GM23338 (cell line): ENCODE measurements at regions not wholly inside any gene's neighbourhood (a gene's known extent, or its start where the extent isn't known, plus 50 kb on each side); places are given as distances from the start of the nearest gene placed in this dataset.

ENCODE experiments used
- ATAC-seq: fragments of 200-7000 bp; cut with Tn5 transposase; 3 replicates; pipeline ENCODE4 v1.9.1; 2020
- DNase-seq: peaks from one replicate; pipeline ENCODE4 v3.0.0-alpha.2; 2015; ENCODE audit warnings: low spot score
- H2AFZ ChIP-seq: fragments of 200-600 bp; sonication (generic); 2 replicates; pipeline ENCODE4 v1.8.0; 2016; ENCODE audit warnings: antibody characterized with exemption, mild to moderate bottlenecking, moderate library complexity
- H3F3A ChIP-seq: fragments of 200-600 bp; sonication (generic); replicated peaks from 2 replicates; pipeline ENCODE4 v1.8.0; 2017; ENCODE audit warnings: antibody characterized with exemption, mixed run types, low read depth
- H3K27ac ChIP-seq: fragments of 200-600 bp; sonication (generic); 2 replicates; pipeline ENCODE4 v1.6.1; 2016; ENCODE audit warnings: low read depth
- H3K27me3 ChIP-seq: fragments of 200-600 bp; sonication (generic); 2 replicates; pipeline ENCODE4 v1.8.0; 2016; ENCODE audit warnings: mild to moderate bottlenecking, mixed run types, moderate library complexity; ENCODE audit not compliant: insufficient read depth
- H3K36me3 ChIP-seq: fragments of 200-600 bp; sonication (generic); 2 replicates; pipeline ENCODE4 v1.8.0; 2016; ENCODE audit warnings: mild to moderate bottlenecking; ENCODE audit not compliant: insufficient read depth
- H3K4me1 ChIP-seq: fragments of 200-600 bp; sonication (generic); 2 replicates; pipeline ENCODE4 v1.8.0; 2016; ENCODE audit warnings: mild to moderate bottlenecking, moderate library complexity; ENCODE audit not compliant: insufficient read depth
- H3K4me2 ChIP-seq: fragments of 200-600 bp; sonication (generic); 2 replicates; pipeline ENCODE4 v1.7.1; 2017; ENCODE audit warnings: mixed run types
- H3K4me3 ChIP-seq: fragments of 200-600 bp; sonication (generic); 2 replicates; pipeline ENCODE4 v1.6.1; 2016; ENCODE audit warnings: mixed run types
- H3K79me2 ChIP-seq: fragments of 200-600 bp; sonication (generic); replicated peaks from 2 replicates; pipeline ENCODE4 v1.8.0; 2017; ENCODE audit warnings: mild to moderate bottlenecking; ENCODE audit not compliant: insufficient read depth
- H3K9me2 ChIP-seq: fragments of 200-600 bp; sonication (generic); 2 replicates; pipeline ENCODE4 v1.8.0; 2017; ENCODE audit not compliant: insufficient read depth
- H4K20me1 ChIP-seq: fragments of 200-600 bp; sonication (generic); replicated peaks from 2 replicates; pipeline ENCODE4 v1.8.0; 2017; ENCODE audit warnings: mild to moderate bottlenecking; ENCODE audit not compliant: insufficient read depth
- H3K27ac Mint-ChIP-seq: 2 replicates; pipeline ENCODE4 v1.8.0; 2020; ENCODE audit warnings: inconsistent platforms, mild to moderate bottlenecking, moderate library complexity, mixed read lengths
- H3K27me3 Mint-ChIP-seq: 3 replicates; pipeline ENCODE4 v1.8.0; 2022; ENCODE audit warnings: low read depth, mild to moderate bottlenecking, moderate library complexity, mixed read lengths, inconsistent platforms; ENCODE audit not compliant: insufficient read depth, poor library complexity
- H3K36me3 Mint-ChIP-seq: 3 replicates; pipeline ENCODE4 v1.8.0; 2021; ENCODE audit warnings: low read depth, mild to moderate bottlenecking, inconsistent platforms, moderate library complexity, mixed read lengths
- H3K4me1 Mint-ChIP-seq: 3 replicates; pipeline ENCODE4 v1.8.0; 2020; ENCODE audit warnings: mild to moderate bottlenecking, inconsistent platforms, mixed read lengths
- H3K4me3 Mint-ChIP-seq: 3 replicates; pipeline ENCODE4 v1.8.0; 2021; ENCODE audit warnings: moderate library complexity, mild to moderate bottlenecking, inconsistent platforms, mixed read lengths
- H3K9me3 Mint-ChIP-seq: 3 replicates; pipeline ENCODE4 v1.8.0; 2020; ENCODE audit warnings: moderate library complexity, mild to moderate bottlenecking, inconsistent platforms, mixed read lengths
- CREB1 ChIP-seq: fragments of 250-450 bp; sonication (Bioruptor Pico); IDR thresholded peaks from 2 replicates; pipeline ENCODE4 v1.5.0; 2020; ENCODE audit warnings: low read depth, mild to moderate bottlenecking, moderate library complexity
- EZH2 ChIP-seq: fragments of 200-600 bp; sonication (generic); IDR thresholded peaks from one replicate; pipeline ENCODE4 v1.8.0; 2017; ENCODE audit warnings: antibody characterized with exemption, mild to moderate bottlenecking, low read depth; ENCODE audit not compliant: unreplicated experiment
- EZH2phosphoT487 ChIP-seq: fragments of 200-600 bp; sonication (generic); IDR thresholded peaks from one replicate; pipeline ENCODE4 v1.8.1; 2018; ENCODE audit warnings: antibody characterized with exemption; ENCODE audit not compliant: unreplicated experiment
- JUNB ChIP-seq: IDR thresholded peaks from one replicate; pipeline ENCODE4 v1.6.1; 2016; ENCODE audit warnings: antibody characterized with exemption; ENCODE audit not compliant: unreplicated experiment
- POLR2AphosphoS5 ChIP-seq: IDR thresholded peaks from 2 replicates; pipeline ENCODE4 v1.6.1; 2016; ENCODE audit warnings: antibody characterized with exemption, low read depth
- STAT1 ChIP-seq: IDR thresholded peaks from one replicate; pipeline ENCODE4 v1.6.1; 2016; ENCODE audit warnings: antibody characterized with exemption; ENCODE audit not compliant: unreplicated experiment
- ZNF114 ChIP-seq: fragments of 250-450 bp; sonication (Bioruptor Pico); IDR thresholded peaks from 2 replicates; pipeline ENCODE4 v1.5.0; 2020; ENCODE audit warnings: mild to moderate bottlenecking, moderate library complexity
- ZNF331 ChIP-seq: fragments of 250-450 bp; sonication (Bioruptor Pico); IDR thresholded peaks from 2 replicates; pipeline ENCODE4 v1.5.0; 2020; ENCODE audit warnings: low read depth, mild to moderate bottlenecking, moderate library complexity
- TF ChIP-seq, protein P1 (sequence below), 2 experiments: fragments of 200-600 bp in 1 of 2; sonication (generic) in 1 of 2; conservative IDR thresholded peaks; 2 replicates each; pipeline versions ENCODE4 v1.5.1 to v1.6.1; 2016 to 2017; ENCODE audit warnings: antibody characterized with exemption in 2 of 2, low read depth in 2 of 2, mild to moderate bottlenecking in 2 of 2, moderate library complexity in 1 of 2
- TF ChIP-seq, protein P2 (sequence below): fragments of 250-450 bp; sonication (Bioruptor Pico); IDR thresholded peaks from 2 replicates; pipeline ENCODE4 v1.5.0; 2020; ENCODE audit warnings: mild to moderate bottlenecking, moderate library complexity
- TF ChIP-seq, protein P3 (sequence below): IDR thresholded peaks from 2 replicates; pipeline ENCODE4 v1.6.1; 2016; ENCODE audit warnings: antibody characterized with exemption
- TF ChIP-seq, protein P4 (sequence below): IDR thresholded peaks from one replicate; pipeline ENCODE4 v1.6.1; 2018; ENCODE audit warnings: antibody characterized with exemption; ENCODE audit not compliant: unreplicated experiment

DNA sequence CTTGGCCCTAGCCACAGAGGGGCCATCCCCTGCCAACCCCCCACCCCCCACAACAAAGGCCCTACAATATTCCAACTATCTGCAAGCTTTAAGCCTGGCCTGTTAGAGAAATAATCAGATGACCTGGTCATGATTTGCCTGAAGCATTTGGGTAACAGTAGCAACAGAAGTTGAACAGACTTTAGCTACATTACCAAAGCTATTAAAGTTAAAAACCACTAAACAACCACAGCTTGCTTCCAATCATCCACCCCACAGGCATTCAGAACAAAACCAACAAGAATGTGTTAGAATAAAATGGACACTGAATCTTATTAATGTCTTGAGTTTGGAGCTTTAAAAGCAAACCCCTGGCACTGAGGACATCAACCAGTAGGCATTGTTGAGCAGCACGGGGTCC lies 250.9 kb downstream of the LRFN2 start:
- Histone ChIP-seq H2AFZ (no peak overlapping the region), H3K9me2 (peaks cover 8% of the 10 kb centered on the region), H3K36me3 (no peaks in the 10 kb centered on the region), H4K20me1 (no peaks in the 10 kb centered on the region), H3K4me1 (peaks cover 18% of the 10 kb centered on the region), H3K79me2 (no peaks in the 10 kb centered on the region), H3K27me3 (no peaks in the 10 kb centered on the region), H3K27ac (no peak overlapping the region), H3K4me3 (no peak overlapping the region), H3K4me2 (no peak overlapping the region), H3F3A (0 out of 2 replicates have a peak, but pooled peaks cover 3% of the 10 kb centered on the region)
- Mint-ChIP-seq H3K27ac (no peak overlapping the region), H3K27me3 (peaks cover 10% of the 10 kb centered on the region), H3K4me1 (peaks cover 40% of the 10 kb centered on the region), H3K36me3 (no peaks in the 10 kb centered on the region; the same call in 2 of the 3 replicates), H3K9me3 (no peaks in the 10 kb centered on the region), H3K4me3 (no peak overlapping the region)
- no peak for TF ChIP-seq EZH2phosphoT487
- no peak for TF ChIP-seq ZNF114 (CRISPR knock-in tag)
- TF ChIP-seq ZNF331 (CRISPR knock-in tag), result no peak
- no peak for TF ChIP-seq CREB1
- TF ChIP-seq EZH2, result no peak
- TF ChIP-seq, protein P1, sequence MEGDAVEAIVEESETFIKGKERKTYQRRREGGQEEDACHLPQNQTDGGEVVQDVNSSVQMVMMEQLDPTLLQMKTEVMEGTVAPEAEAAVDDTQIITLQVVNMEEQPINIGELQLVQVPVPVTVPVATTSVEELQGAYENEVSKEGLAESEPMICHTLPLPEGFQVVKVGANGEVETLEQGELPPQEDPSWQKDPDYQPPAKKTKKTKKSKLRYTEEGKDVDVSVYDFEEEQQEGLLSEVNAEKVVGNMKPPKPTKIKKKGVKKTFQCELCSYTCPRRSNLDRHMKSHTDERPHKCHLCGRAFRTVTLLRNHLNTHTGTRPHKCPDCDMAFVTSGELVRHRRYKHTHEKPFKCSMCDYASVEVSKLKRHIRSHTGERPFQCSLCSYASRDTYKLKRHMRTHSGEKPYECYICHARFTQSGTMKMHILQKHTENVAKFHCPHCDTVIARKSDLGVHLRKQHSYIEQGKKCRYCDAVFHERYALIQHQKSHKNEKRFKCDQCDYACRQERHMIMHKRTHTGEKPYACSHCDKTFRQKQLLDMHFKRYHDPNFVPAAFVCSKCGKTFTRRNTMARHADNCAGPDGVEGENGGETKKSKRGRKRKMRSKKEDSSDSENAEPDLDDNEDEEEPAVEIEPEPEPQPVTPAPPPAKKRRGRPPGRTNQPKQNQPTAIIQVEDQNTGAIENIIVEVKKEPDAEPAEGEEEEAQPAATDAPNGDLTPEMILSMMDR (conservative IDR thresholded peaks at IDR 0.05; ENCODE audit: low read depth in 2 of 2), result no peak
- TF ChIP-seq, protein P2, sequence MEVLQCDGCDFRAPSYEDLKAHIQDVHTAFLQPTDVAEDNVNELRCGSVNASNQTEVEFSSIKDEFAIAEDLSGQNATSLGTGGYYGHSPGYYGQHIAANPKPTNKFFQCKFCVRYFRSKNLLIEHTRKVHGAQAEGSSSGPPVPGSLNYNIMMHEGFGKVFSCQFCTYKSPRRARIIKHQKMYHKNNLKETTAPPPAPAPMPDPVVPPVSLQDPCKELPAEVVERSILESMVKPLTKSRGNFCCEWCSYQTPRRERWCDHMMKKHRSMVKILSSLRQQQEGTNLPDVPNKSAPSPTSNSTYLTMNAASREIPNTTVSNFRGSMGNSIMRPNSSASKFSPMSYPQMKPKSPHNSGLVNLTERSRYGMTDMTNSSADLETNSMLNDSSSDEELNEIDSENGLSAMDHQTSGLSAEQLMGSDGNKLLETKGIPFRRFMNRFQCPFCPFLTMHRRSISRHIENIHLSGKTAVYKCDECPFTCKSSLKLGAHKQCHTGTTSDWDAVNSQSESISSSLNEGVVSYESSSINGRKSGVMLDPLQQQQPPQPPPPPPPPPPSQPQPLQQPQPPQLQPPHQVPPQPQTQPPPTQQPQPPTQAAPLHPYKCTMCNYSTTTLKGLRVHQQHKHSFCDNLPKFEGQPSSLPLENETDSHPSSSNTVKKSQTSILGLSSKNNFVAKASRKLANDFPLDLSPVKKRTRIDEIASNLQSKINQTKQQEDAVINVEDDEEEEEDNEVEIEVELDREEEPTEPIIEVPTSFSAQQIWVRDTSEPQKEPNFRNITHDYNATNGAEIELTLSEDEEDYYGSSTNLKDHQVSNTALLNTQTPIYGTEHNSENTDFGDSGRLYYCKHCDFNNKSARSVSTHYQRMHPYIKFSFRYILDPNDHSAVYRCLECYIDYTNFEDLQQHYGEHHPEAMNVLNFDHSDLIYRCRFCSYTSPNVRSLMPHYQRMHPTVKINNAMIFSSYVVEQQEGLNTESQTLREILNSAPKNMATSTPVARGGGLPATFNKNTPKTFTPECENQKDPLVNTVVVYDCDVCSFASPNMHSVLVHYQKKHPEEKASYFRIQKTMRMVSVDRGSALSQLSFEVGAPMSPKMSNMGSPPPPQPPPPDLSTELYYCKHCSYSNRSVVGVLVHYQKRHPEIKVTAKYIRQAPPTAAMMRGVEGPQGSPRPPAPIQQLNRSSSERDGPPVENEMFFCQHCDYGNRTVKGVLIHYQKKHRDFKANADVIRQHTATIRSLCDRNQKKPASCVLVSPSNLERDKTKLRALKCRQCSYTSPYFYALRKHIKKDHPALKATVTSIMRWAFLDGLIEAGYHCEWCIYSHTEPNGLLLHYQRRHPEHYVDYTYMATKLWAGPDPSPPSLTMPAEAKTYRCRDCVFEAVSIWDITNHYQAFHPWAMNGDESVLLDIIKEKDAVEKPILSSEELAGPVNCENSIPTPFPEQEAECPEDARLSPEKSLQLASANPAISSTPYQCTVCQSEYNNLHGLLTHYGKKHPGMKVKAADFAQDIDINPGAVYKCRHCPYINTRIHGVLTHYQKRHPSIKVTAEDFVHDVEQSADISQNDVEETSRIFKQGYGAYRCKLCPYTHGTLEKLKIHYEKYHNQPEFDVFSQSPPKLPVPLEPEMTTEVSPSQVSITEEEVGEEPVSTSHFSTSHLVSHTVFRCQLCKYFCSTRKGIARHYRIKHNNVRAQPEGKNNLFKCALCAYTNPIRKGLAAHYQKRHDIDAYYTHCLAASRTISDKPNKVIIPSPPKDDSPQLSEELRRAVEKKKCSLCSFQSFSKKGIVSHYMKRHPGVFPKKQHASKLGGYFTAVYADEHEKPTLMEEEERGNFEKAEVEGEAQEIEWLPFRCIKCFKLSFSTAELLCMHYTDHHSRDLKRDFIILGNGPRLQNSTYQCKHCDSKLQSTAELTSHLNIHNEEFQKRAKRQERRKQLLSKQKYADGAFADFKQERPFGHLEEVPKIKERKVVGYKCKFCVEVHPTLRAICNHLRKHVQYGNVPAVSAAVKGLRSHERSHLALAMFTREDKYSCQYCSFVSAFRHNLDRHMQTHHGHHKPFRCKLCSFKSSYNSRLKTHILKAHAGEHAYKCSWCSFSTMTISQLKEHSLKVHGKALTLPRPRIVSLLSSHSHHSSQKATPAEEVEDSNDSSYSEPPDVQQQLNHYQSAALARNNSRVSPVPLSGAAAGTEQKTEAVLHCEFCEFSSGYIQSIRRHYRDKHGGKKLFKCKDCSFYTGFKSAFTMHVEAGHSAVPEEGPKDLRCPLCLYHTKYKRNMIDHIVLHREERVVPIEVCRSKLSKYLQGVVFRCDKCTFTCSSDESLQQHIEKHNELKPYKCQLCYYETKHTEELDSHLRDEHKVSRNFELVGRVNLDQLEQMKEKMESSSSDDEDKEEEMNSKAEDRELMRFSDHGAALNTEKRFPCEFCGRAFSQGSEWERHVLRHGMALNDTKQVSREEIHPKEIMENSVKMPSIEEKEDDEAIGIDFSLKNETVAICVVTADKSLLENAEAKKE (CRISPR knock-in tag), result no peak
- TF ChIP-seq, protein P3, sequence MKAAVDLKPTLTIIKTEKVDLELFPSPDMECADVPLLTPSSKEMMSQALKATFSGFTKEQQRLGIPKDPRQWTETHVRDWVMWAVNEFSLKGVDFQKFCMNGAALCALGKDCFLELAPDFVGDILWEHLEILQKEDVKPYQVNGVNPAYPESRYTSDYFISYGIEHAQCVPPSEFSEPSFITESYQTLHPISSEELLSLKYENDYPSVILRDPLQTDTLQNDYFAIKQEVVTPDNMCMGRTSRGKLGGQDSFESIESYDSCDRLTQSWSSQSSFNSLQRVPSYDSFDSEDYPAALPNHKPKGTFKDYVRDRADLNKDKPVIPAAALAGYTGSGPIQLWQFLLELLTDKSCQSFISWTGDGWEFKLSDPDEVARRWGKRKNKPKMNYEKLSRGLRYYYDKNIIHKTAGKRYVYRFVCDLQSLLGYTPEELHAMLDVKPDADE, result no peak
- TF ChIP-seq, protein P4, sequence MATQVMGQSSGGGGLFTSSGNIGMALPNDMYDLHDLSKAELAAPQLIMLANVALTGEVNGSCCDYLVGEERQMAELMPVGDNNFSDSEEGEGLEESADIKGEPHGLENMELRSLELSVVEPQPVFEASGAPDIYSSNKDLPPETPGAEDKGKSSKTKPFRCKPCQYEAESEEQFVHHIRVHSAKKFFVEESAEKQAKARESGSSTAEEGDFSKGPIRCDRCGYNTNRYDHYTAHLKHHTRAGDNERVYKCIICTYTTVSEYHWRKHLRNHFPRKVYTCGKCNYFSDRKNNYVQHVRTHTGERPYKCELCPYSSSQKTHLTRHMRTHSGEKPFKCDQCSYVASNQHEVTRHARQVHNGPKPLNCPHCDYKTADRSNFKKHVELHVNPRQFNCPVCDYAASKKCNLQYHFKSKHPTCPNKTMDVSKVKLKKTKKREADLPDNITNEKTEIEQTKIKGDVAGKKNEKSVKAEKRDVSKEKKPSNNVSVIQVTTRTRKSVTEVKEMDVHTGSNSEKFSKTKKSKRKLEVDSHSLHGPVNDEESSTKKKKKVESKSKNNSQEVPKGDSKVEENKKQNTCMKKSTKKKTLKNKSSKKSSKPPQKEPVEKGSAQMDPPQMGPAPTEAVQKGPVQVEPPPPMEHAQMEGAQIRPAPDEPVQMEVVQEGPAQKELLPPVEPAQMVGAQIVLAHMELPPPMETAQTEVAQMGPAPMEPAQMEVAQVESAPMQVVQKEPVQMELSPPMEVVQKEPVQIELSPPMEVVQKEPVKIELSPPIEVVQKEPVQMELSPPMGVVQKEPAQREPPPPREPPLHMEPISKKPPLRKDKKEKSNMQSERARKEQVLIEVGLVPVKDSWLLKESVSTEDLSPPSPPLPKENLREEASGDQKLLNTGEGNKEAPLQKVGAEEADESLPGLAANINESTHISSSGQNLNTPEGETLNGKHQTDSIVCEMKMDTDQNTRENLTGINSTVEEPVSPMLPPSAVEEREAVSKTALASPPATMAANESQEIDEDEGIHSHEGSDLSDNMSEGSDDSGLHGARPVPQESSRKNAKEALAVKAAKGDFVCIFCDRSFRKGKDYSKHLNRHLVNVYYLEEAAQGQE, result no peak
- TF ChIP-seq STAT1, result no peak
- TF ChIP-seq POLR2AphosphoS5, result no peak
- no peak for TF ChIP-seq JUNB
- ATAC-seq (no peak), DNase-seq (no peak)
